ENCODE measurements at regions not wholly inside any gene's neighbourhood (a gene's known extent, or its start where the extent isn't known, plus 50 kb on each side); places are given as distances from the start of the nearest gene placed in this dataset.
"Not testable (repeated sequence)": the region's sequence is repeated elsewhere in the genome, so short reads cannot be mapped to it uniquely, and the experiment has no call there.

DNA sequence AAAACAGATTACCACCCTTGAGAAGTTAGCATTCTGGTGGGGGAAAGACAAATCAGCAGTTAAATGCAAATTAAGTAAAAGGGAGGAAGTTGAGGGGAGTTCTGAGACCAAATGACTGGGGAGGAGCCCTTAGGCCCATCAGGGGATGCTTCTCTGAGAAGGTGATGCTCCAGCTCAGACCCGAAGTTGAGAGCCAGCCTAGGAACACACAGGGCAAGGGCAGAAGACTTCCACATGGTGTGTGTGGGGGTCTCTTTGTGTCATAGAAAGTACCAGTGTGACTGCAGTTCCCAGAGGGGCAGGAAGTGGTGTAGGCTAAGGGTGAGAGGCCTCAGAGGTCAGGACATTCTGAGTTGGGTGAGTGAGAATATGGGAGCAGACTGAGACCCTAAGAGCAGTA is 137.3 kb downstream of the KLRB1 start:
- H3K27me3 ChIP-seq (ENCODE audit: insufficient read depth); H3K9me3 Mint-ChIP-seq; H3K4me3 Mint-ChIP-seq; H3K36me3 Mint-ChIP-seq (ENCODE audit: low read depth); H3K4me2 ChIP-seq; H3K27me3 Mint-ChIP-seq (ENCODE audit: insufficient read depth, low read depth, poor library complexity); H3F3A ChIP-seq (replicated peaks; ENCODE audit: low read depth); H3K4me3 ChIP-seq; DNase-seq (ENCODE audit: low spot score); H4K20me1 ChIP-seq (replicated peaks; ENCODE audit: insufficient read depth); H3K4me1 Mint-ChIP-seq; H3K4me1 ChIP-seq (ENCODE audit: insufficient read depth); ATAC-seq; H3K27ac ChIP-seq (ENCODE audit: low read depth); H2AFZ ChIP-seq; H3K79me2 ChIP-seq (replicated peaks; ENCODE audit: insufficient read depth); H3K36me3 ChIP-seq (ENCODE audit: insufficient read depth); H3K27ac Mint-ChIP-seq; H3K9me2 ChIP-seq (ENCODE audit: insufficient read depth): not testable (repeated sequence)

DNA sequence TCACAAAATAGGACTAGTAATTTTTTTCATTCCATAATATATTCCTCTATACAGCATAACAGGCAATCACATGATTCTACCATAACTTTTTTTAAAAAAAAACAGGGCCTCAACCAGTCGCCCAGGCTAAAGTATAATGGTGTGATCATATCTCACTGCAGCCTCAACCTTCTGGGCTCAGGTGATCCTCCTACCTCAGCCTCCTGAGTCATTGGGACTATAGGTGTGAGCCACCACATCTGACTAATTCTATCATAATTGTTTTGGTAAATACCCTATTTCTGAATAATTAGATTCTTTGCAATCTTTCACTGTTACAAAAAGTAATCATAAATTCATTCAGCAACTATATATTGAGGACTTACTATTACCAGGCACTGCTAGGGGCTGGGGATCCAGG is 137.8 kb downstream of the KLRB1 start:
- H3K4me1 Mint-ChIP-seq; H4K20me1 ChIP-seq (replicated peaks; ENCODE audit: insufficient read depth); ATAC-seq; H3K79me2 ChIP-seq (replicated peaks; ENCODE audit: insufficient read depth); H3K9me2 ChIP-seq (ENCODE audit: insufficient read depth); H3K27ac ChIP-seq (ENCODE audit: low read depth); H3K4me3 Mint-ChIP-seq; H3K27me3 Mint-ChIP-seq (ENCODE audit: insufficient read depth, low read depth, poor library complexity); H3K36me3 Mint-ChIP-seq (ENCODE audit: low read depth); H3K4me3 ChIP-seq; H3K4me1 ChIP-seq (ENCODE audit: insufficient read depth); DNase-seq (ENCODE audit: low spot score); H3K4me2 ChIP-seq; H3F3A ChIP-seq (replicated peaks; ENCODE audit: low read depth); H3K36me3 ChIP-seq (ENCODE audit: insufficient read depth); H3K27ac Mint-ChIP-seq; H3K9me3 Mint-ChIP-seq; H3K27me3 ChIP-seq (ENCODE audit: insufficient read depth); H2AFZ ChIP-seq: not testable (repeated sequence)

DNA sequence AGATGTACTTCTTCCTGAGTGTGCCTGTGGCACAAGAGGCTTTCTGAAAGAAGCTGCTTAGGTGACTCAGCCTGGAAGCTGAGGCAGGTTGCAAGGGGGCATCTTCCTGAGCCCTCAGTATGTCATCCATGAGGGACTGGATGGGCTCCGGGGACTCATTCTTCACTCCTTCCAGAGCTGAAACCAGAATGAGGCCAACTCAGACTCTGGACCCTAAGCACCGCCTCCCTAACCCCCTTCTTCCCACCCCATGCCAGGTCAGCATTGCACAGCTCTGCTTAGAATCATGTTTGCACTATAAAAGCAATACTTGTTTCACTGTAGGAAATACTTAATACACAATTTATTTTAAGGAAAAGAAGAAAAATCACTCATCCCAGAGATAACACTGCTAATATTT is 138.3 kb downstream of the KLRB1 start:
- not testable (repeated sequence) for H2AFZ ChIP-seq; H3K27me3 Mint-ChIP-seq (ENCODE audit: insufficient read depth, low read depth, poor library complexity); H3K27ac ChIP-seq (ENCODE audit: low read depth); H4K20me1 ChIP-seq (replicated peaks; ENCODE audit: insufficient read depth); H3K4me3 ChIP-seq; ATAC-seq; H3K4me2 ChIP-seq; H3K4me3 Mint-ChIP-seq; DNase-seq (ENCODE audit: low spot score); H3K36me3 Mint-ChIP-seq (ENCODE audit: low read depth); H3K79me2 ChIP-seq (replicated peaks; ENCODE audit: insufficient read depth); H3K36me3 ChIP-seq (ENCODE audit: insufficient read depth); H3K9me2 ChIP-seq (ENCODE audit: insufficient read depth); H3K4me1 Mint-ChIP-seq; H3K9me3 Mint-ChIP-seq; H3K4me1 ChIP-seq (ENCODE audit: insufficient read depth); H3K27me3 ChIP-seq (ENCODE audit: insufficient read depth); H3K27ac Mint-ChIP-seq; H3F3A ChIP-seq (replicated peaks; ENCODE audit: low read depth)

DNA sequence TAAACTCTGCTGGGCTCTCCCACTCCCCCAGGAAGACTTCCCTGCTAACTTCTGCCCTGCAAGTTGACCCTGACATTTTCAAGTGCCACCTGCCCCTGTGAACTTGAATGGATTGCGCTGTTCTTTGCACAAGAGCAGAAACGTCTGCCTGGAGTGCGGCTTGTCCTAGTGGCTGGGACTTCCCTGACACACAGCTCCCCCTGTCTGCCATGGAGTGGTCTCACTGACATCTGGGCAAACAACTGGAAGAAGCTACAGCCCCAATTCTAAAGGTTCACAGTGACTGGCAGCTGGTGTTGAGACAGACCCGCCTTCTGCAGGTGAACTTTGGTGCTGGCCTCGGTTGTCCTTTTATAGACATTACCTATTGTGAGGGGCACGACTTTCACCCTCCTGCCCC is 138.7 kb downstream of the KLRB1 start:
- H3K4me3 Mint-ChIP-seq, H3K27ac Mint-ChIP-seq: not testable (repeated sequence)

DNA sequence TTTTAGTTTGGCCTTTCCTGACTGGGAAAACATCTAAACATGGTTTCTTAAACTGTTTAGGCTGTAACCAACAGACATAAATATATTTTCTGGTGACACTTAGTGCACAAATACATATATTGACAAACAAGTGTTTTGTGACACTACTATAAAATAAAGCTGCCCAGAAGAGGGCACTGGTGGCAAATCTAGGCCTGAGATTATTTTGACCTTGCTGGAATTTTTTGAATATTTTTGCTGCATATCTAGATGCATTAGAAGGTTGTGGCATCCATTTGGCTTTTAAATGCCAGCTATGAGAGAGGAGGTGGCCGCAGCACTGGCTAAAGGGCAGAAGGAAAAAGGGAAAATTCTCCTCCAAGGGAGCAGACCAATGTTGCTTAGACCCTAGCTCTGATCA is 139.6 kb downstream of the KLRB1 start:
- DNase-seq (ENCODE audit: low spot score); H3K4me1 ChIP-seq (ENCODE audit: insufficient read depth); H3K36me3 ChIP-seq (ENCODE audit: insufficient read depth); H3K4me3 ChIP-seq; H4K20me1 ChIP-seq (replicated peaks; ENCODE audit: insufficient read depth); H3K4me2 ChIP-seq; H3K27me3 ChIP-seq (ENCODE audit: insufficient read depth); H2AFZ ChIP-seq; ATAC-seq; H3K4me3 Mint-ChIP-seq; H3K27ac Mint-ChIP-seq; H3F3A ChIP-seq (replicated peaks; ENCODE audit: low read depth); H3K36me3 Mint-ChIP-seq (ENCODE audit: low read depth); H3K27ac ChIP-seq (ENCODE audit: low read depth); H3K9me3 Mint-ChIP-seq; H3K27me3 Mint-ChIP-seq (ENCODE audit: insufficient read depth, low read depth, poor library complexity); H3K79me2 ChIP-seq (replicated peaks; ENCODE audit: insufficient read depth); H3K9me2 ChIP-seq (ENCODE audit: insufficient read depth); H3K4me1 Mint-ChIP-seq: not testable (repeated sequence)

More for the DNA sequence above, 138.7 kb downstream of the KLRB1 start:
- H3K4me1 Mint-ChIP-seq; H3K36me3 Mint-ChIP-seq (ENCODE audit: low read depth); H3K4me2 ChIP-seq; H3K9me3 Mint-ChIP-seq; H3K4me3 ChIP-seq; H3K27me3 ChIP-seq (ENCODE audit: insufficient read depth); H2AFZ ChIP-seq; H3K9me2 ChIP-seq (ENCODE audit: insufficient read depth); H3K36me3 ChIP-seq (ENCODE audit: insufficient read depth); H4K20me1 ChIP-seq (replicated peaks; ENCODE audit: insufficient read depth); H3K27ac ChIP-seq (ENCODE audit: low read depth); H3K4me1 ChIP-seq (ENCODE audit: insufficient read depth); H3K27me3 Mint-ChIP-seq (ENCODE audit: insufficient read depth, low read depth, poor library complexity); H3F3A ChIP-seq (replicated peaks; ENCODE audit: low read depth); H3K79me2 ChIP-seq (replicated peaks; ENCODE audit: insufficient read depth): not testable (repeated sequence)
- ATAC-seq (peak; percentile 96), DNase-seq (ENCODE audit: low spot score) (peak; percentile 89)
- TF ChIP-seq, protein P1, sequence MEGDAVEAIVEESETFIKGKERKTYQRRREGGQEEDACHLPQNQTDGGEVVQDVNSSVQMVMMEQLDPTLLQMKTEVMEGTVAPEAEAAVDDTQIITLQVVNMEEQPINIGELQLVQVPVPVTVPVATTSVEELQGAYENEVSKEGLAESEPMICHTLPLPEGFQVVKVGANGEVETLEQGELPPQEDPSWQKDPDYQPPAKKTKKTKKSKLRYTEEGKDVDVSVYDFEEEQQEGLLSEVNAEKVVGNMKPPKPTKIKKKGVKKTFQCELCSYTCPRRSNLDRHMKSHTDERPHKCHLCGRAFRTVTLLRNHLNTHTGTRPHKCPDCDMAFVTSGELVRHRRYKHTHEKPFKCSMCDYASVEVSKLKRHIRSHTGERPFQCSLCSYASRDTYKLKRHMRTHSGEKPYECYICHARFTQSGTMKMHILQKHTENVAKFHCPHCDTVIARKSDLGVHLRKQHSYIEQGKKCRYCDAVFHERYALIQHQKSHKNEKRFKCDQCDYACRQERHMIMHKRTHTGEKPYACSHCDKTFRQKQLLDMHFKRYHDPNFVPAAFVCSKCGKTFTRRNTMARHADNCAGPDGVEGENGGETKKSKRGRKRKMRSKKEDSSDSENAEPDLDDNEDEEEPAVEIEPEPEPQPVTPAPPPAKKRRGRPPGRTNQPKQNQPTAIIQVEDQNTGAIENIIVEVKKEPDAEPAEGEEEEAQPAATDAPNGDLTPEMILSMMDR (conservative IDR thresholded peaks at IDR 0.05; ENCODE audit: low read depth in 2 of 2) = peak; percentile 60 to 89

Measured in GM23338 (cell line).